GM21619 (cell line): ENCODE measurements at regions not wholly inside any gene's neighbourhood (a gene's known extent, or its start where the extent isn't known, plus 50 kb on each side); places are given as distances from the start of the nearest gene placed in this dataset.
A peak's percentile ranks its signal among the peaks of the same experiment; 100 is the strongest.
"Not testable (repeated sequence)": the region's sequence is repeated elsewhere in the genome, so short reads cannot be mapped to it uniquely, and the experiment has no call there.

Experiments used
- ATAC-seq: cut with Tn5 transposase; IDR thresholded peaks from one replicate; pipeline ENCODE4 v1.9.1; 2021; ENCODE audit not compliant: unreplicated experiment

DNA sequence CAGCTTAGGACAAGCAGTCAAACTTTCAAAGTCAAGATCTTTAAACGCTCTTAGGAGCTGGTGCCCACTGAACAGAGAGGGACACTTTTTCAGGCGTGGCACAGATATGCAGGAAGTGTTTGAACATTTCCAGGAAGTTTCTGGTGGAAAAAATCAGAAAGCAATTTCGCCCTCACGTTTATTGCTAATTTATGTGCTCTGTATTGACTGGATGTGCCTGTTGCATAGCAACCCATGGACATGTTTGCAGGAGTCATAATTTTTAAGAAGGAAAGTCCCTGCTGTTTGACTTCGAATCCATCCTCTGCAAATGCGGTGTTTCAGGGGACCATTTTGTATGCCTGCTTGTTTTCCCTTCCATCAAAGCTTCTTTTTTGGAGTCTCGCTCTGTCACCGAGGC is 239.9 kb upstream of the IRF2BP2 start:
- no peak for ATAC-seq

DNA sequence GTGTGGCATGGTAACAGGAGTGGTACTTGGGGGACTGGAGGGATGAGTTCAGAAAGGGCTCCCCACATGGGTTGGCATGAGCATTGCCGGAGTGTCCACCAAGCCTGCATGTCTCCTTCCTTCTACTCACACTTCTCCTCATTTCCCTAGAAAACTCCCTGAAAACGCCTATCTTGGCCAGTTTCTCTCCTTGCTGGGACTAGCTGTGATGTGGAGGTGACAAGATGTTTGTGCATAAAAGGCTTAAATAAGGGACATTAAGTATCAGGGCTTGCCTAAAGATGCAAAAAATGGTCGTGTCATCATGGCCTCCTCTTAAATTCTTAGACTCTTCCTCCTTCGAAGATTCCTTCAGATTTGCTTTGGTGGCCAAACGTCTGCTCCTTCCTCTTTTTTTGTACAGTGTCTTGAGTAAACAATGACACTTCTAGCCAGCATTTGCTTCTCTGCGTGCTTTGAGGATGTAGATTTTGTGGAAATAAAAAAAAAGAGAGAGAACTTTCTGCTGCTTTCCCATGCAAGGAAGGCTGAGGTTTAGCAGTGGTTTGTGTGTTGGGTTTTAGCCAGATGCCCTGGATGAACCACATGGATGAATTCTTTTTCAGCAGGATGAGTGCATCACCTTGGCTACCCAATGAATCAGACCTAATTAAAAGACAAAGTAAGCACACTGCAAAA is 239.1 kb upstream of the IRF2BP2 start:
- no peak for ATAC-seq

DNA sequence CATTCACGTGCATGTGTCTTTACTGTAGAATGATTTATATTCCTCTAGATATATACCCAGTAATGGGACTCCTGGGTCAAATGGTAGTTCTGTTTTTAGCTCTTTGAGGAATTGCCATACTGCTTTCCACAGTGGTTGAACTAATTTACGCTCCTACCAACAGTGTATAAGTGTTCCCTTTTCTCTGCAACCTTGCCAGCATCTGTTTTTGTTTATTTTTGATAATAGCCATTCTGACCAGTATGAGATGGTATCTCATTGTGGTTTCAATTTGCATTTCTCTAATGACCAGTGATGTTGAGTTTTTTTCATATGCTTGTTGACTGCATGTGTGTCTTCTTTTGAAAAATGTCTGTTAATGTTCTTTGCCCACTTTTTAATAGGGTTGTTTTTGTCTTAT is 236.8 kb upstream of the IRF2BP2 start:
- not testable (repeated sequence) for ATAC-seq

DNA sequence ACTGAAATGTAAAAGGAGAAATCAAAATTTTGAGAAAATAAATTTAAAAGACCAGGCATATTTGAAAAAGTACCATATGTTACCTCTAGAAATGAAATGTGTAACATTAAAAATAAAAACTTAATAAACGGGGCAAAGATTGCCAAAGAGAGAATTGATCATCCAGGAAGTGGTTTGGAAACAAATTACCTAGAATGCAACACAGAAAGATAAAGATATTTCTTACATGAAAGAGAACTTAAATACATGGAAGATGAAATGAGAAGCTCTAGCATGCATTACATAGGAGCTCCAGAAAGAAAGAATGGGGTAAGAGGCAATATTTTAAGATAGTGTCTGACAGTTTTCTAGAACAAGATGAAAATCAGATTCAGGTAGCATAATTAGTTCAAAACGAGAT is 235.9 kb upstream of the IRF2BP2 start:
- no peak for ATAC-seq

DNA sequence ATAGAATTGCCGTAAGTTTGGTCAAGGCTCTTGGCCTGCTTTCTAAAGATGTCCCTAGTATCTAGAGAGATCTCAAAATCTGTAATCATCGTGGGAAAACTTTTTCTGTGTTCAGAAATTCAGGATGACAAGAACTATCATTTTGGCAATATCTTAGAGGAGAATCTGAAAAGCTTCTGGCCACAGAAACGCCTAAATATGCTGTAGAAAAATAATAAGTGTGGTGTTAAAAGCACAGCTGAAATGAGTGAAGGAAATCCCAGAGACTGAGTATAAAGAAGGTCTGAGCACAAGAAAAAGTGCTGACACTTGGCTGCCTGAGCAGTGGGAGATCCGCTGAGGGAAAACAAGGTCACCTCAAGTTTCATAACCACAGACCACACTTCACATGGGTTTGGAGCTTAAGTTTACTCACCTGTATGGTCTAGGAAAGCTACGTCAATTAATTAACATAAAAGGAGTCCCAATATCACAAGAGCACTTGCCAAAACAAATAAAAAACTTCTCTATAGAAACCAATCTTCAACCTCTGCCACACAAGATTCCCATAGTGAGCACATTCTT is 235.2 kb upstream of the IRF2BP2 start:
- ATAC-seq = no peak

DNA sequence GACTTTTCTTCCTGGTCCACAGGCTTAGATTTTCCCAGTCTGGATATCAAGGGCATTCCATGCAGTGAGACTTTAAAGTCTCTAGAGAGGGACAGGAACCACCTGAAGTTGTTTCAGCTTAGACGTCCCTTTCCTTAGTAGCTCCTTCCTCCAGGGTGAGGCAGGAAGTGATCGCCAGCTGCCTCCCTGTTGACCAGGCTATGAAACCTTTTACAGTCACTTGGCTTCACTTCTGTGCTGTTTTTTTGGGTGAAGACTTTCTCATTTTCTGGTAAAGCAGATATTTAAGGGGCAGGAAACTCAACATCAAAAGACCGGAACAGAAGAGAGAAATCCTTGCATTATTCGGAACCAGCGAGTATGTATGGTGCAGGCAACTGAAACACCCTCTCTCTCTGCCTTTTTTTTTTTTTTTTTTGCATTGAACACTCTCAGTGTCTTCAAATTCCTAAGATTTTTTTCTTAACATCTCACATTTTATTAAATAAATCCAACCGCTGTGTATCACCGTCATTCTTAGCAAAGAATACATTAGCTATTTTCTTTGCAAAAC is 234.6 kb upstream of the IRF2BP2 start:
- ATAC-seq = no peak

DNA sequence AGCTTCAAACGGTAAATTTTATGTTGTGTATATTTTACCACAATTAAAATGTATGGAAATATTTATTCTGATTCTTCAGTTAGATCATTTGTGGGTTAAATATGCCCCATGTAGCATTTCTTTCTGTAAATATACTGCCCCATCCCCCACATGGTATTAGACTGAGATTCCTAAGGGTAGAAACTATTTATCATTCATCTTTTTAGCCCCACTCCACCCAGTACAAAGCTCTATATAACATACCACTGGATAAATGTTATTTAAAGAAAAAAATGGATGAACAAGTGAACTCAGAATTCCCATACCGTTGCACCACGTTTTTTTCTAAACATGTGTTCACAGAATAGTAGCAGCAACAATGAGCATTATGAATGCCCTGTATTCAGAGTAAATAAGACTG is 234.0 kb upstream of the IRF2BP2 start:
- ATAC-seq = no peak

DNA sequence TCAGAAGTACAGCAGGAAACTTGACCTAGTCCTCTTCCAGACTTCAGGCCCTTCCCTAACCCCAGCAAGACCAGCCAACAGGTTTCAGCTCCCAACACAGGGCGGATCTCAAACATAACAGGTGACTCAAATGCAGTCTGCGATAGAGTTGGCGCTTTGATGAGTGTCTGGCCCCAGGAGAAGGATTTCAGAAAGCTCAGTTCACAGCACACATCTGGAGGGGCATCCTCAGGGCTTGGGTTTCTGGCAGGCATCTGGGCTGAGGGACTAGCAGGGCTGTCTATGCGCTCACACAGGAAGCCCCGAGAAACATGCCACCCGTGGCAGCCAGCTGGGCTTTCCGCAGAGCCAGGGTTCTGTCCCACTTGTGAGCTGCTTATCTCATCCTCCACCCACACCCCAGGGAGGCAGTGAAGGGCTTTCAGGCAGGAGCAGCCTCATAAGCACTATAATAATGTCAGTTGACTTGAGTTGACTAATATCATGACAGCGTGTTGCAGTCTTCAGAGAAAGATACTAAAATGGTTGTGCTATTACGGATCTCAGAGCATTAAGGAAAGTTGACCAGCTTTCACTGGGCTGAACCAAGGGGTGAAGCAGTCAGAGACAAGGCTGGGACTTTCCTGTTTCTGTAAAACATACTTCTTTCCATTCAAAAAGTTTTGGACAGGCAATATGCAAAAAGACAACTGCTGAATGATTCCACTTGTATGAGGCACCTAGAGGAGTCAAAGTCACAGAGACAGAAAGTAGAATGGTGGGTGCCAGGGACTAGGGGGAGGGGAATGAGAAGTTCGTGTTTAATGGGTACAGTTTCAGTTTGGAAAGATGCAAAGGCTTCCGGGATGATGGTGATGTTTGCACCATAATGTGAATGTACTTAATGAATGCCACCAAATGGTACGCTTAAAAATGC is 233.0 kb upstream of the IRF2BP2 start:
- ATAC-seq = peak; percentile 73

DNA sequence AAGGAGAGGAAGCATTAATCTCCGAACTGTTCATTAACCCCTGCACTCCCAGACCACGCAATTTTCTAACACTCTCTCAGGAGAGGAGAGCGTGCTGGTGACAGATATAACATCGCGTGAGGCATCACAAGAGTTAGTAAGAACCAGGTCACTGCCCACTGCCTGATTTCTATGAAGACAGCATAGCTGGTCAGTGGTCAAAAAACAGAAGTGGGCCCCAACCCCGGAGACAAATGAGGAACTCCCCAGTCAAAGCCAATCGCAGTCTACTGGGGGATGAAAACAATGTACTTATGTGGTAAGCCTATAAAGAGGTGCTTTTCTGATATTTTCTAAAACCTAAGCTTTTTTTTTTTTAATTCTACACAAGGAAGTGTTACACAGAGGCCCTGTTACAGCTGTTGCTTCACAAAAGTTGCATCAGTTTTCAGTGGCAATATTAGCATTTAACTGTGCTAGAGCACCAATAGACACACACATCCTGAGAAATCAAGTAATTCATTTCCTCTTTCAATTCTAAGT is 231.8 kb upstream of the IRF2BP2 start:
- ATAC-seq = no peak

DNA sequence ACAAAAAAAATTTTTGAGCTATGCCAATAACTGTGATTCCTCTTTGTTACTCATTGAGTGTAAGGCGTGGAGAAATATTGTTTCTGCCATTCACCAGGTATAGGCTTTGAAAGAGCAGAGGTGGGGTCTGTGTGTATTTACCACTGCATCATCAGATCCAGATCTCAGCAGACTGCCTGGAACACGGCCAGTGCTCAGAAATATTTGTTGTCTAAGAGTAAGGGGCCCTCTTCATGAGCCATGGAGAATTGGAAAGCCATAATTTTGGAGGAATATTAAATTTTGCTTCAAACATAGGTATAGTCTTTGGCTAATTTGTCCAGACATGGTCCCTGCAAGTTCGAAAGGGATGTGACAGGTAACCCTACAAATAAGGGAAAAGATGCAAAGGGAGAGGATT is 231.3 kb upstream of the IRF2BP2 start:
- ATAC-seq = no peak

DNA sequence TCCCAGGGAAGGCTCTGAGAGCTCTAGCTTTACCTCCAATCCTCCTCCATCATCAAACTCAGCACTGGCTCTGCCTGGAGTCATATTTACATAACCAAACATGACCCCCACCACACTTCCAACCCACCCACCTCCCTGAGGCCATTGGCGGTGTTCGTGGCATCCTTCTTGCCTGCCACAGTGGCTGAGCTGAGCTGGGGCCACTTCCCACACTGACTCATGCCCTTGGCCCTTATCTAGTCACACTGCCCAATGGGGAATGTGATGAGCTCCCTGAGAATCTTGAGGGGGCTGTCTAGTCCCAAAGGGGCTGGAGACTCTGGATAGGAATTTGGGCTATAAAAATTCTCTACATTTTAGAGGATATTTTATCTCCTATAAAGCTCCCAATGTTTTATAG is 230.9 kb upstream of the IRF2BP2 start:
- ATAC-seq = no peak

DNA sequence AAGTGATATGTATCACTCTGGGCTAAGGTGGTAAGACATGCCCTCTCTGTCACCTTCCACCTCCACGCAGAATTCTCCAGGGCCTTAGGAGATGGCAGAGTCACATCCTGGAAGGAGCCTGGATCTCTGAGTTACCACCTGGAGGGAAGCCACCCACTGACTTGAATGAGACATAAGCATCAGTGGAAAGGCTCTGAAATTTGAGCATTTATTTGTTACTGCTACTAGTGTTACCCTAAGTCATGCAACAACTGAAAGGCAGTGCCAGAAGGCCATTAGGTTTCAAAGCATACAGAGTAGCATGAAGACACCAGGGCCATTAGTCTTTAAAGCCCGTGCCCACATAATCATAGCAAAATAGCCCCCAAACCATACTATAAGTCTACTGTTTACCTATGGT is 230.3 kb upstream of the IRF2BP2 start:
- no peak for ATAC-seq

DNA sequence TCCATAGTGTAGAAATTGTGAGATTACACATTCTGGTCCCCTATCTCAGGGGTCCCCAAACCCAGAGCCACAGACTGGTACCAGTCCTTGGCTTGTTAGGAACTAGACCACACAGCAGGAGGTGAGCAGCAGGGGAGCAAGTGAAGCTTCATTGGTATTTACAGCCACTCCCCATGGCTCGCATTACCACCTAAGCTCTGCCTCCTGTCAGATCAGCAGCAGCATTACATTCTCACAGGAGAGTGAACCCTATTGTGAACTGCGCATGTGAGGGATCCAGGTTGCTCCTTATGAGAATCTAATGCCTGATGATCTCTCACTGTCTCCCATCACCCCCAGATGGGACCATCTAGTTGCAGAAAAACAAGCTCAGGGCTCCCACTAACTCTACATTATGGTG is 229.7 kb upstream of the IRF2BP2 start:
- no peak for ATAC-seq

DNA sequence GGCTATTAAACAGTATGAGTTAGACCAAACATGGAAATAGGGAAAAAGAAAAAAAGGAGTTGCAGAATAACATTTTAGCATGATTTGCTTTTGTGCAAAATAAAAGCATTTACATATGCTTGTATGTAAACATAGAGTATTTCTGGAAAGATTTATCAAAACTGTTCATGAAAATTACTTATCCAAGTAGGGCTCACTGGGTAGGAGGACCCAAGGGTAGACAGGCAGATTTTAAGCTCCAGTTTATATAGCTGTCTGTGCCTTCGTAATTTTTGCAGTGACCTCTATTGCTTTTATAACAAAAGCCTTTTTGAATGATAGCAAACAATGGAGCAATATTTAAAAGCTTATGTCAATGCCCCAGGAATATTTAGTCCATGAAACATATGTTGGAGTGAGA is 228.8 kb upstream of the IRF2BP2 start:
- ATAC-seq = no peak

DNA sequence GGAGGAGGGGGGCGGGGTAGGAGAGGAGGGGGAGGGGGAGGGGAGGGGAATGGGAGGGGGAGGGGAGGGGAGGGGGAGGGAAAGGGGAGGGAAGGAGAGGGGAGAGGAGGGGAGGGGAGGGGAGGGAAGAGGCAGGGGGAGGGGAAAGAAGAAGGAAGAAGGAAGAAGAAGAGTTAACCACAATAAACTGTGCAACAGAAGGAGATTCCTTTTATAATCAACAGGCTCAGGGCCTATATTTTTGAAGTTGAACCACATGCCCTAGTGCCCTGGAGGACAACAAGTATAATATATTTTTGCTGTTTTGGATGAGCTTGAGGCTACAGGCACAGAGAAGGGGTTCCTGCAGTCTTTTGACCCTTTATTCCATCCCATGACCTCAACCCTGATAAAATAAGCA is 228.2 kb upstream of the IRF2BP2 start:
- ATAC-seq = no peak

DNA sequence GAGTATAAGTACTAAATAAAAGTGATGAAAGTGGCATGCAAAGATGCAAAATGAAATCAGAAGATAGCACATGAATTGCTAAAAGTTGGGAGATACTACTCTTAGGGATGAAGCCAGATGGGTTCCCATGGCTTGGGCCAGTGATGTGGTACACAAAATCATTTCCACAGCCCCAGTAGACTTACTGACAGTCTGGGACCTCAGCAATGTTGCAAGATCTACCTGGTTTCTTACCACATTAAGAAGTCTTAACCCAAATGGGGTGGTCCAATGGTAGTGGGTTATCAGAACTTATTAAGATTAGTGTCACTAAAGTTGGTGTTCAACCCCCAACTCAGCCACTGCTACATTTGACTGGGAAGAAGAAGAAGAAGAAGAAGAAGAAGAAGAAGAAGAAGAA is 227.7 kb upstream of the IRF2BP2 start:
- no peak for ATAC-seq

DNA sequence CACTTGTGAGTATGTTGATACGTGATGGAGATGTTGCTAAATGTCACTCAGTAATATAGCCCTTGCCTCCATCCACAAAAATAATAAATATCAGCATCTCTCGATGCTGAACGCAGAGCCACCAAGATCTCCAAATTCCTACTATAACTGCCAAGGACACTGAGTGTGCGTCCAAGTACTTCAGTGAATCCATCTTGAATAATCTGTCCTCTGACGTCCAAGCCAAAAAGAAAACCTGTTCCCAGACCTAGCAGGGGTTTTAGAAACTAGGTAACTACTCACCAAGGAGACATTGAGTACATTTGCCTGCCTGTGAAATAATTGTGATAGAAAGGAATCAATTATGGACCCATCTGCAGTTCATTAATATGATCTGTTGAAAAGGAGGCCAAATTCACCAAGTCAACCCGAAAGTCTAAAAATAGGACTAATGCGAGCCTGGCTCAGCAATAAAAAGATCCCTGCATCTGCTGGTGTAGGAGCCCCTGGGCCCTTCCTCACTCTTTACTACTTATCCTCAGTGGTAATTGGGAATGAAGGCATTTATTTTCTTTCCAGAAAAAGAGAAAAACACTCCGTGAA is 226.9 kb upstream of the IRF2BP2 start:
- ATAC-seq = no peak

DNA sequence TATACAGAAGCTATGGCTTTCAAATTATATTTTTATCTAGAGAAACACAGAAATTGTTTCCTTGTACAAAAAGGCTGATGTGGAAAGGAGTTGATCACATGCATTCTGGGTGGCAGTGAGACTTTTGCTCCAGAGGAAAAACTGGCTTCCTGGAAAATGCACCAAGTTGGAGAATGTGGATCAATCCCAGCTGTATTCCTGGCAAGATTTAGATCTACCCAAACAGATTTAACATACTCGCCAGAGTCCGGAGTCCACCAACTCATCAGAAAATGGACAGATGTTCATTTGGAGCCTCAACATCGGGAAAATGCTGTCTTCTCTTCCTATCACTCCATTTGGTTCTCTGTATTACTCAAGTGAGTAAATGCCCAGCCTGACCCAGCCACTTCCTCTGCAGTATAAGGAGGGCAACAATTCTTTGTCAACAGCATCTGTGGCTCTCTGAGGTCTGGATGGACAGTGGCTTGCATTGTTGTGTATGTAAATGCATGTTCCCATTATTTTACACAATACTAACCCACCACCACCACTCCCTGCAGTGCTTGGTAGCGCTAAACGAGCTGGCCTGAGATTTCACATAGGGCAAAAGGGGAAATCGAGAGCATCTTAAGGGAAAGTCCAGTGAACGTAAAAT is 226.2 kb upstream of the IRF2BP2 start:
- ATAC-seq = no peak

DNA sequence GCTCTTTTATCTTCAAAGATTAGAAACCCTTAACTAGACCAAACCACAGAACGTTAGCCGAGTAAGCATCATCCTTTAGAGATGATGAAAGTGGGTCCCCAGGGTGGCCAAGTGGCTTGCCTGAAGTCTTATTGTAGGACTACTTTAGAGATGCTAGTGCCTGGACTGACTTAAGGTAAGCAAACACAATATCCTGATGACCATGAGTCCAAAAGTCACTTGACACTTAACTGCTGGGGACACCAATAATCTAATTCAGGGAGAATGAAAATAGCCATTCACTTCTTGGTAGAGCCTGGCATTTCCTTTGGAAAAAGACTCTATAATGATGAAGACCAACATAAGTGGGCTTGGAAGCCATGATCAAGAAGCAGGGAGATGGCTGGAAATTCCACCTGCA is 225.3 kb upstream of the IRF2BP2 start:
- ATAC-seq = no peak

DNA sequence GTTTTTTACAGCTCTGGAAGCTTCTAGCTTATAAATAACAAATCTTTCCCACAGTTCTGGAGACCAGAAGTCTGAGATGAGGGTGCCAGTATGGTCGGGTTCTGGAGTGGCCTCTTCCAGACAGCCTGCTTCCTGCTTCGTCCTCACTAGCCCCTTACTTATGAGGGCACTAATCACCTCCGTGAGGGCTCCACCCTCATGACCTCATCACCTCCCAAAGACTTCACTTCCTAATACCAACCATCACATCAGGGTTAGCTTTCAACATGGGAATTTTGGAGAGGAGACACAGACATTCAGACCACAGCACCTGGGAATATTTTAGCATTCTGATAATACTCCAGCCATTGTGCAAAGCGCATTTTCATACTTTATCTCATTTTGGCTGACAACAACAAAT is 223.7 kb upstream of the IRF2BP2 start:
- no peak for ATAC-seq

DNA sequence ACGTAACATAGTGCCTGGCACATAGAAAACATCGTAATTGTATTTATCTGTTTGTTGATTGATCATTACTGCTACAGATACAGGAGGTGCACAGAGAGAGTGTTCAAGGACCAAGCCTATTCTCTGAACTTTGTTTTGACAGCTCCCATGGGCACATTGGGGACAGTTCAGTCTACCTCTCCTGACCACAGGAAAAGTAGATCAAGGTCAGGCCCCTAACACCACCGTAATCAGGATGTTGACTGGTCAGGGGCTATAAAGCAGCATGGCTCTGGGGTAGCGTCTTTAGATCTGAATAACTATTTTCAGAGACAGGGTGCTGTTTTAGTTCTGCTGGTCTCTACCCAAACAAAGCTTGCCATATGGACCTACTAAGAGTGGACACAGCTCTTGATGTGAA is 223.1 kb upstream of the IRF2BP2 start:
- no peak for ATAC-seq
